Activated CD8-positive, alpha-beta memory T cell treated with anti-CD3 and anti-CD28 coated beads, Interleukin-2, amount 10 ng/mL, durations not matched to agents 7 days and 5 days (primary cell): ENCODE measurements at regions not wholly inside any gene's neighbourhood (a gene's known extent, or its start where the extent isn't known, plus 50 kb on each side); places are given as distances from the start of the nearest gene placed in this dataset.
"Not testable (repeated sequence)": the region's sequence is repeated elsewhere in the genome, so short reads cannot be mapped to it uniquely, and the experiment has no call there.

Experiments used
- ATAC-seq: fragments of 150-1000 bp; cut with Tn5 transposase; one replicate; pipeline ENCODE4 v1.10.0; 2021; ENCODE audit warnings: moderate library complexity
- CTCF ChIA-PET: fragments of 350-600 bp; sonication (Branson Sonifier 250); formaldehyde crosslinking; loops from one replicate; lab custom pipeline; 2021; ENCODE audit warnings: antibody characterized with exemption; lab: Charles Lee
- DNase-seq: peaks from one replicate; pipeline ENCODE4 v3.0.0-alpha.2; 2020
- H3K27ac Mint-ChIP-seq: one replicate; pipeline ENCODE4 v1.8.0; 2021; ENCODE audit warnings: mild to moderate bottlenecking, mixed read lengths
- H3K27me3 Mint-ChIP-seq: one replicate; pipeline ENCODE4 v1.8.0; 2021; ENCODE audit warnings: mixed read lengths
- H3K36me3 Mint-ChIP-seq: one replicate; pipeline ENCODE4 v1.8.0; 2021; ENCODE audit warnings: mild to moderate bottlenecking, mixed read lengths
- H3K4me1 Mint-ChIP-seq: one replicate; pipeline ENCODE4 v1.8.0; 2021; ENCODE audit warnings: mixed read lengths
- H3K4me3 Mint-ChIP-seq: one replicate; pipeline ENCODE4 v1.8.0; 2021; ENCODE audit warnings: mild to moderate bottlenecking, moderate library complexity, mixed read lengths
- H3K9me3 Mint-ChIP-seq: one replicate; pipeline ENCODE4 v1.8.0; 2022; ENCODE audit warnings: low read depth, mixed read lengths

DNA sequence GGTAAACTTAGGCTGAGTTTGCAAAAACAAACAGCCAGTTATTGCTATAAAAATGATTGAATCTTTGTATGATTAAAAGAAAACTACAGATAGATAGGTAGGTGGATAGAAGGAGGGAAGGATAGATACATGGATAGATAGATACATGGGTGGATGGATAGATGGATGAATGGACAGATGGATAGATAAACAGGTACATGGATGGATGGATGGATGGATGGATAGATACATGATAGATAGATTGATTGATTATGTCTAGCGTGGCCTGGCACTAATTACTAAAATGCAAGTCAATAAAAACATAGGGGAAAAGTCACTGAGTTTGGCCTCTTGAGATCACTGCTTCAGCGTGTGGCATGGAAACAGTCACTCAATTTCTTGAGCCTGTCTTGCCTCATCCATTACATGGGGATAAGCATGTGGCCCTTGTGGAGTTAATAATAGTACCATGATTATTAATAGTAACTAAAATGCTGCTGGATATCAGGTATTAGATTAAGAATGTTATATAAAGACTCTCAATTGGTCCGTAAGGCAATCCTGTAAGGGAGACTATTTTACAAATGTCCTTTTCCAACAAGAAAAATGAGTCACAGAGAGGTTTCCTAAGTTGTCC, 184.9 kb downstream of the HS3ST3A1 start:
- no peak for DNase-seq
- Mint-ChIP-seq H3K4me1 (no peaks in the 10 kb centered on the region), H3K27me3 (no peaks in the 10 kb centered on the region), H3K9me3 (no peaks in the 10 kb centered on the region), H3K4me3 (no peak overlapping the region), H3K36me3 (no peaks in the 10 kb centered on the region), H3K27ac (no peak overlapping the region)
- CTCF ChIA-PET, result no interaction called here
- no peak for ATAC-seq

DNA sequence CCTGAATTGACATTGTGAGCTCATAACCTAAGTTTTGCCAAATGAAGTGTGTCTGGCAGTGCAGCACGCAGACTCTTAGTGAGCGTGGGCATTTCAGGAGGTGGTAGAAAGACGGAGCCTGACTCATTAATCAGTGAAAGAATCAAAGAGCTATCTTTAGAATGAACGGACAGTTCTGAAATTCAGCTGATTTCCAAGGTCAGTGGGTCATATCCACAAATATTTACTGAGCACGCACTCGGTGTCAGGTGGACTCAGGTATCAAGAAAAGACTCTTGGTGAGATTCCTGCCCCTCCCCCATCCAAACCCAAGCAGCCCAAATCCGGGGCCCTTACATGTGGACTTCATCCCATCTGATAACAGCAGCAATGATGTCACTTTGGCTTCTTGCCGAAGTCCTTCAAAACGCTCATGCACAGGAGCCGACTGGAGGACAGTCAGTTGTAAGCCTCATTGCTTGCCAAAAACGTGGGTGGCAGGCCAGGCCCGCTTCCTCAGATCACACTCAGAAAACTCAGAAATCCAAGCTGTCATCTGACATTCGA, 185.8 kb downstream of the HS3ST3A1 start:
- H3K9me3 Mint-ChIP-seq, result no peaks in the 10 kb centered on the region
- no peak for DNase-seq

DNA sequence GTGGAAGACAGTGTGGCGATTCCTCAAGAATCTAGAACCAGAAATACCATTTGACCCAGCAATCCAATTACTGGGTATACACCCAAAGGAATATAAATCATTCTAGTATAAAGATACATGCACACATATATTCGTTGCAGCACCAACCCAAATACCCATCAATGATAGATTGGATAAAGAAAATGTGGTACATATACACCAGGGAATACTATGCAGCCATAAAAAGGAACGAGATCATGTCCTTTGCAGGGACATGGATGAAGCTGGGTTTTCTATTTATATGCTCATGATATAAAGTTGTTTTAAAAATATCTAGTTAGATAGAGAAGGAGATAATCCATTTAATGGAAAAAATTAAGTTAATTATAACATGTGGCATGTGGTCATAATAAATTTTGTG, 186.5 kb downstream of the HS3ST3A1 start:
- H3K27ac Mint-ChIP-seq, H3K4me1 Mint-ChIP-seq, H3K4me3 Mint-ChIP-seq, ATAC-seq, H3K36me3 Mint-ChIP-seq, CTCF ChIA-PET, H3K27me3 Mint-ChIP-seq, H3K9me3 Mint-ChIP-seq, DNase-seq: not testable (repeated sequence)

More for the DNA sequence above, 185.8 kb downstream of the HS3ST3A1 start:
- Mint-ChIP-seq H3K4me3 (no peak overlapping the region), H3K4me1 (no peaks in the 10 kb centered on the region), H3K27me3 (no peaks in the 10 kb centered on the region), H3K36me3 (no peaks in the 10 kb centered on the region), H3K27ac (no peak overlapping the region)
- no peak for ATAC-seq
- CTCF ChIA-PET, result no interaction called here

DNA sequence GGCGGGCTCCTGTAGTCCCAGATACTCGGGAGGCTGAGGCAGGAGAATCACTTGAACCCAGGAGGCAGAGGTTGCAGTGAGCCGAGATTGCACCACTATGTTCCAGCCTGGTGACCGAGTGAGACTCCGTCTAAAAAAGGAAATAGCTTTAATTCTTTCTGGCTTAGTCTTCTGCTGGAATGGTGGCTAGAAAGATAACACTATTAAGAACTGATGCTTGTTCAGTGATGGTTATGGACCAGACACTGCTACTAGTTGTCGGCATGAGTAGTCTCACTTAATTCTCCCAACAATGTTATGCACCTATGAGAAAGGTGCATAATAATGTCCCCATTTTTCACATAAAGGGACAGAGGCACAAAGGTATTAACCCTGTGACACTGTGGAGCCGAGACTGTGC, 188.7 kb downstream of the HS3ST3A1 start:
- Mint-ChIP-seq H3K27ac (no peak overlapping the region), H3K36me3 (no peaks in the 10 kb centered on the region), H3K4me3 (no peak overlapping the region), H3K27me3 (no peaks in the 10 kb centered on the region), H3K9me3 (no peaks in the 10 kb centered on the region), H3K4me1 (no peaks in the 10 kb centered on the region)
- DNase-seq, result no peak
- CTCF ChIA-PET, result no interaction called here
- no peak for ATAC-seq

DNA sequence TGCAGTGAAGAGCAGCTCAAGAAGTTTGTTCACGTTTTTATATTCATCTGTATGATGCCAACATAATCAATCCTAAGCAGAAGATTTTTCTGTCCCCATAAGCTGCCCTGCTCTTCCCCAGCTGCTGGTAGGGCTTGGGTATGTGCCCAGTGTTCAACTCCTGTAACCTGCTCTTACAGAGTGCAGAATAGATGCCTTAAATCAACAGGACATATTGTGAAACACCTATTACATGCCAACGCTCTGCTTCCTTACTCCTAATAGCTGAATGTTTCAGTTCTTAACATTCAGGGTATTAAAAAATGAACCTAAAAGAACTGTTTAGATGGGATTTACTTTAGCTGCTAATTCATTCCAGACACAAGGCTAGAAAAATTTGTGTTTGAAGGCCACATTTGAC, 190.9 kb downstream of the HS3ST3A1 start:
- peaks cover 2% of the 10 kb centered on the region for H3K27me3 Mint-ChIP-seq
- CTCF ChIA-PET, result no interaction called here

DNA sequence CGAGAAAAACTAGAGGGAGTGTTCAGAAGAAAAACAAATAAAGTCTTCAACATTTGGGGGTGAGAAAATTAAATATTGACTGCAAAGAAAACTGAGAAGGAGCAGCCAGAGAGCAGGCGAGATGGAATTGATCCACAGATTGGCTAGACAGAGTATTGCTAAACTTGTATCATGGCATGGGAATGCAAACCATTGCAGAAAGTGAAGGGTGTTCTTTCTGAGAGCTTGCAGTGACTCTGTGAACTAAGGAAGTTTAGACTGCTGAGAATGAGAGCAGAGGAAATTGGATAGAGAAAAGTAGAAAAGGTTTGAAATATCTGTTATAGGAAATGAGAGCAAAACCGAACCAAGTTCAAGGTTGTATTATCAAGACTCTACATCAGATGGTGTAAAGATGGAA, 191.5 kb downstream of the HS3ST3A1 start:
- H3K9me3 Mint-ChIP-seq, result no peaks in the 10 kb centered on the region
- H3K27ac Mint-ChIP-seq, result no peak overlapping the region
- no peaks in the 10 kb centered on the region for H3K36me3 Mint-ChIP-seq
- CTCF ChIA-PET, result no interaction called here
- H3K4me3 Mint-ChIP-seq, result no peak overlapping the region
- DNase-seq, result no peak
- peaks cover 2% of the 10 kb centered on the region for H3K27me3 Mint-ChIP-seq
- no peaks in the 10 kb centered on the region for H3K4me1 Mint-ChIP-seq
- no peak for ATAC-seq

More for the DNA sequence above, 190.9 kb downstream of the HS3ST3A1 start:
- H3K4me1 Mint-ChIP-seq, result no peaks in the 10 kb centered on the region
- DNase-seq (no peak), ATAC-seq (no peak)
- H3K36me3 Mint-ChIP-seq, result no peaks in the 10 kb centered on the region
- no peaks in the 10 kb centered on the region for H3K9me3 Mint-ChIP-seq
- H3K27ac Mint-ChIP-seq, result no peak overlapping the region
- H3K4me3 Mint-ChIP-seq, result no peak overlapping the region

DNA sequence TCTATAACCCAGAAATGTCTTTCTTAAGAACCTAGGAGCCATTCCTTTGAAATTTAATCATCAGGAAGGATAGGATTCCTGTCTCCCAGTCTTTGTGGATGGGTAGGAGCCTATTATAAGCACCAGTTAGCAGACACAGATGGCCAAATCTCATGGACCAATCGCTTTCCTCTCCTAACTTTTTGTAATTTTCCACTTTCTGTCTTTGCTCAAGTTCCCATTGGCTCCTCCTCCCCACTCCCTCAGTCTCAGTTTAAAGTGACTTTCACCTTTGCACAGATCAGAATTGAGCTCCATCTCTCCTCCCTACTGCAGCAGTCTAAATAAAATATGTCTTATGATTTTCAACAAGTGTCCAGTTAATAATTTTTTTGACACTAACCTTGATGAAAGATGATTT, 192.3 kb downstream of the HS3ST3A1 start:
- Mint-ChIP-seq H3K27me3 (peaks cover 2% of the 10 kb centered on the region), H3K36me3 (no peaks in the 10 kb centered on the region), H3K27ac (no peak overlapping the region), H3K4me3 (no peak overlapping the region), H3K4me1 (no peaks in the 10 kb centered on the region), H3K9me3 (no peaks in the 10 kb centered on the region)
- DNase-seq (no peak), ATAC-seq (no peak)
- CTCF ChIA-PET, result no interaction called here

DNA sequence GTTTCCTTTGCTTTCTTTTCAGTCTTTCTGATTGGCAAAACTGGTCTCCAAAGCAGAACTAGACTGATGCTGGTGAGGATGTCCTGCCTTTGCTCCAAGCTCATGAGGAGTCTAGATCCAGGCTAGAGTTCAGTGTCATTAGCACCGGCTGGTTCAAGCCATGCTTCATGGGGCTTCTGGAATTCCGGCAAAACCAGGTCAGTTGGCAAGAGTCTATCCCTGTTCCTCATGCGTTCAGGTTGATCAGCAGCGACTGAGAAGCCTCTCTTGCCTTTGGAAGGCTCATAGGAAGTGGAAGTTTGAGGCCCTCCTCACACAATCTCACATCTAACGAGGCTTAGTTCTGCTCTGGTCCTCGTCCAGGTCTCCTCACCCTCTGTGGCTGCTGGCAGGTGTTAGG, 194.3 kb downstream of the HS3ST3A1 start:
- Mint-ChIP-seq H3K4me3 (no peak overlapping the region), H3K36me3 (no peaks in the 10 kb centered on the region), H3K27me3 (peaks cover 2% of the 10 kb centered on the region), H3K4me1 (no peaks in the 10 kb centered on the region), H3K9me3 (no peaks in the 10 kb centered on the region), H3K27ac (no peak overlapping the region)
- ATAC-seq (no peak), DNase-seq (no peak)
- CTCF ChIA-PET, result no interaction called here

DNA sequence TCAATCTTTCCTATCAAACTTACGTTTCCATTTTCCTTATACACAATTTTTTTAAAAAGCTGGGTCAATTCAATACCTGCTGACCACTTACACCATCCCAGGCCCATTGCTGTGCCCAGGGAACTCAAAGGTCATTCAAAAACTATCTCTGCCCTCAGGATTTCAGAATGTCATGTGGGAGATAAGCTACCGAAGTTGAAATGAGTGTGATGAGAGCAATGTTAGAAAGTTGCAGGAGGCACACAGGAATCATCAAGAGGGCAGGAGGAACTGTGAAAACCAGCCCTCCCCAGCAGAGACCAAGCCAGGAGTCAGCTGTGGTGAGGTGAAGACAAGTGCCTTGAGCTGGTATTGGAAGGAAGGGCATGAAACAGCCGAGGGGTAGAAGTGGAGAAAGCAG, 195.9 kb downstream of the HS3ST3A1 start:
- peaks cover 2% of the 10 kb centered on the region for H3K27me3 Mint-ChIP-seq
- H3K4me1 Mint-ChIP-seq, result no peaks in the 10 kb centered on the region
- H3K27ac Mint-ChIP-seq, result no peak overlapping the region
- CTCF ChIA-PET, result no interaction called here
- H3K9me3 Mint-ChIP-seq, result no peaks in the 10 kb centered on the region
- no peak overlapping the region for H3K4me3 Mint-ChIP-seq
- H3K36me3 Mint-ChIP-seq, result no peaks in the 10 kb centered on the region
- ATAC-seq, result no peak
- no peak for DNase-seq

DNA sequence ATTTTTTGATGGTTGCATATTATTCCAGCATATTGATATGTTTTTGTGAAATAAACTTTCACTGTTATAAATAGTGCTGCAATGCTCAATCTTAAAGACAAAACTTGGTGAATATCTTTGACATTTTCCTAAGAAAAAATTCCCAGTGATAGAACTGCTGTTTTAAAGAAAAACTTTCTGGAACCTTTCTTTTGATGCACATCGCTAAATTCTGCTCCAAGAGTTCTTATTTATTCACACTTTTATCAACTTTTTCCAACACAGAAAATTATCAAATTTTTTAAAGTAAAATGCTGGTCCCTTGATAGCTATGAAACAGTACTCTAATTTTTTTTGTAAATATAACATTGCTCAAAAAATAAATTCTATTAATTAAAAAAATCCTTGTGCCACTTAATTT, 196.6 kb downstream of the HS3ST3A1 start:
- CTCF ChIA-PET, result no interaction called here

DNA sequence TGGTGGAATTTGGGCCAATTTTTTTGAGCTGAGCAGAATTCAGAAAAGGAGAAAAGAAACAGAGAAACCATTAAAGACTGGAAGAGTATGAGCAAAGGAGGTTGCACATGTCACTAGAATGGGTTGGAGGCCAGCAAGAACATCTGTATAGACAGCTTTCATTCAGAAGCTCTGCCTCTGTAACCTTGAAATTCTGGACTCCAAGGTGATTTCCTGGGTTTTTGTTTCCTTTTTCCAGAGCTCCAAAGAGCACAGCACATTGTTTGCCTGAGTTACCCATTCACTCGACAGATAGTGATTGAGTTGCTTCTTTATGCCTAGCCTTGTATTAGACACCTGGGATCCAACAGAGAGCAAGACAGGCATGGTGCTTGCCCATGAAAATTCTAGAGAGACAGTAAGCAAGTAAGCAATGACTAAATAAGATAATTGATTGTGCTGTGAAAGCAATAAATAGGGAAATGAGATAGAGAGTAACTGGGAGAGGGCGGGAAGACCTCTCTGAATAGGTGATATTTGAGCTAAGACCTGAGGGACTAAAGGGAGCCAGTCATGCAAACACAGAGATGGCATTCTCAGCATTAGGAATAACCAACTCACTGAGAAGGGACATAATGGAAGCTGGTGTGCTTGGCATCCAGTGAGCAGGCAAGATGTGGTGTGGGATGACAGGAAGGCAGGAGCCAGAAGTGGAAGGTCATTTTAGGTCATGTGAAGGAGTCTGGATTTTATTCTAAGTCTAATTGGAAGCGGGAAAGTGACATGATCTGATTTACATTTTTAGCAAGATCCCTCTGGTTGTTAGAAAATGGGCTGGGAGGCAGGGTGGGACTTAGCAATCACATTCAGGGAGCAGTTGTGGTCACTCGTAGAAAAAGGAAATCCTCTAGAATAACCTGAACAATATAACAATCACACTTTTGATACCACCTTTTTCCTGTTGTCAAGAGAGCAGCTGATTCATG, 197.5 kb downstream of the HS3ST3A1 start:
- no peaks in the 10 kb centered on the region for H3K4me1 Mint-ChIP-seq
- no peak for ATAC-seq
- no peaks in the 10 kb centered on the region for H3K9me3 Mint-ChIP-seq
- no peaks in the 10 kb centered on the region for H3K36me3 Mint-ChIP-seq
- H3K27me3 Mint-ChIP-seq, result peaks cover 2% of the 10 kb centered on the region
- H3K4me3 Mint-ChIP-seq, result no peak overlapping the region
- no peak for DNase-seq
- H3K27ac Mint-ChIP-seq, result no peak overlapping the region
- CTCF ChIA-PET, result no interaction called here

More for the DNA sequence above, 196.6 kb downstream of the HS3ST3A1 start:
- Mint-ChIP-seq H3K27me3 (peaks cover 2% of the 10 kb centered on the region), H3K36me3 (no peaks in the 10 kb centered on the region), H3K27ac (no peak overlapping the region), H3K4me1 (no peaks in the 10 kb centered on the region), H3K9me3 (no peaks in the 10 kb centered on the region), H3K4me3 (no peak overlapping the region)
- DNase-seq, result no peak
- ATAC-seq, result no peak

DNA sequence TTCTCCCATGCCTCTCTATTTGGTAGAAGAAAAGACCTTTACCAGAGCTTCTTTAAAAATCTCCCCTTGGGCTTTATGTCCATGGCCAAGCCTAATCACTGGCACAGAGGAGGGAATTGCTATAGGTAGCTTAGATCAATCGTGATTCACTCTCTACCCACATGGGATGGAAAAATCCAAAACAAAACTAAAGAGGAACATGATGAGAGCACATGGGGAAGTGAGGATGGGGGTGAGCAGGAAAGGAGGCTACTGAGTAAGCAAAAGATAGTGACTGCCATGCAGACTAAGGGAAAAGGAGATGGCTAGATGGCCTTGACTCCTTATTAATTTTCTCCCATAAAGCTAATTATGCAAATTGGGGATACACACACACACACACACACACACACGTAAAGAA, 201.2 kb downstream of the HS3ST3A1 start:
- H3K27me3 Mint-ChIP-seq, result no peaks in the 10 kb centered on the region
- ATAC-seq (no peak), DNase-seq (no peak)
- no peaks in the 10 kb centered on the region for H3K9me3 Mint-ChIP-seq
- no peaks in the 10 kb centered on the region for H3K36me3 Mint-ChIP-seq
- H3K4me1 Mint-ChIP-seq, result no peaks in the 10 kb centered on the region
- H3K4me3 Mint-ChIP-seq, result no peak overlapping the region
- CTCF ChIA-PET, result no interaction called here
- H3K27ac Mint-ChIP-seq, result no peak overlapping the region

DNA sequence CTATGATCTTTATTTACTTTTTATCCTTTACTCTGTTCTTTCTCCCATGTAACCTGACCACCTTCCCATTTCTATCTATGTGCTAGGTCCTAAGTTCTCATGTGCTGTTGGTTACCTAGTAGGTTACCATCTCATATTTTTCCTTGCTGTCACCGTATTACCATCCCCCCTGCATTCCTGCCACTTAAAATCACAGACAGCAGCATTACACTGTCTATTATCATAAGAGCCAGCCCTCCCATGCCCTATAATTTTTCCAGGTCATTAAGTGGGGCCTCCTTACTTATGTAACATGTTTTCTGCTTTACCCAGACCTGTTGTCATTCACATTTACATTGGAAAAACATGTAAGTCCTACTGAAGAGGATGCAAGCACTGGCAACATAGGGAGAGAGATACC, 202.9 kb downstream of the HS3ST3A1 start:
- Mint-ChIP-seq H3K27ac (no peak overlapping the region), H3K9me3 (no peaks in the 10 kb centered on the region), H3K36me3 (no peaks in the 10 kb centered on the region), H3K27me3 (no peaks in the 10 kb centered on the region), H3K4me3 (no peak overlapping the region), H3K4me1 (no peaks in the 10 kb centered on the region)
- CTCF ChIA-PET, result no interaction called here
- ATAC-seq (no peak), DNase-seq (no peak)

DNA sequence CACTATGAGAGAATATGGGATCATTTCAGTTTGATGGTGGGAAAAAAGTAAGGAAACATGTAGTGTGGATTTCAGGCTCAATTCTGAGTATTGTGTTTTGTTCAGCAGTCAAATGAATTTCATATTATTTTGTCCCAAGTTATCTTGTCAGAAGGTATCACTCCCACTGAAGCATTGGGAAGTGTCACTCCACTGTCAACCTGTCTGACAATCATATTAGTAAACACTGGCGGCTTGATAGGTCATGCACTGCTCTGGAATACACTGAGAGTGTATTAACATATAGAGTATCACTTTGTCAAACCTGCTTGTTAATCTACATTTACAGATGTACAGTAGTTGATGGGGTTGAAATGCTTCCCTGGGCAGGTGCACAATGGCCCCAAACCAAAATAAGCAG, 203.6 kb downstream of the HS3ST3A1 start:
- H3K27ac Mint-ChIP-seq, result no peak overlapping the region
- no peak overlapping the region for H3K4me3 Mint-ChIP-seq
- ATAC-seq (no peak), DNase-seq (no peak)
- no peaks in the 10 kb centered on the region for H3K36me3 Mint-ChIP-seq
- H3K9me3 Mint-ChIP-seq, result no peaks in the 10 kb centered on the region
- H3K4me1 Mint-ChIP-seq, result no peaks in the 10 kb centered on the region
- no peaks in the 10 kb centered on the region for H3K27me3 Mint-ChIP-seq
- CTCF ChIA-PET, result no interaction called here
